ENCODE measurements at regions not wholly inside any gene's neighbourhood (a gene's known extent, or its start where the extent isn't known, plus 50 kb on each side); places are given as distances from the start of the nearest gene placed in this dataset.
"Not testable (repeated sequence)": the region's sequence is repeated elsewhere in the genome, so short reads cannot be mapped to it uniquely, and the experiment has no call there.

DNA sequence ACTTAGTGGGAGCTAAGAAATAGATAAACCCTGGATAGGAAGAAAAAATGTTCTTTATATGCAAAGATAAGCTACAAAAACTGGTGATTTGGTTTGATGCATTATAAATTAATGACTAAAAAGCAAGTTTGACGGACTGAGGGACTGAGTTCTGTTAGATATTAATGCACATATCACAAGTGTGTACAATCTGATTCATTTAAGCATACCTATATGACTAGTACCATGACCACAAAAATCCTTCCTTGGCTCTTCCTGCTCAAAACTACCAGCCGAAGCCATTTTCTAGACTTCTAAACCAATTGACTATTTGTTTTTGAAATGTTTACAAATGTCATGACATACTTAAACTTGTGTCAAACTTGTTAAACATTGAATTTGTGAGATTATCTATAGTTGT lies 374.5 kb upstream of the MON1B start:
- DNase-seq (ENCODE audit: low spot score): no peak

DNA sequence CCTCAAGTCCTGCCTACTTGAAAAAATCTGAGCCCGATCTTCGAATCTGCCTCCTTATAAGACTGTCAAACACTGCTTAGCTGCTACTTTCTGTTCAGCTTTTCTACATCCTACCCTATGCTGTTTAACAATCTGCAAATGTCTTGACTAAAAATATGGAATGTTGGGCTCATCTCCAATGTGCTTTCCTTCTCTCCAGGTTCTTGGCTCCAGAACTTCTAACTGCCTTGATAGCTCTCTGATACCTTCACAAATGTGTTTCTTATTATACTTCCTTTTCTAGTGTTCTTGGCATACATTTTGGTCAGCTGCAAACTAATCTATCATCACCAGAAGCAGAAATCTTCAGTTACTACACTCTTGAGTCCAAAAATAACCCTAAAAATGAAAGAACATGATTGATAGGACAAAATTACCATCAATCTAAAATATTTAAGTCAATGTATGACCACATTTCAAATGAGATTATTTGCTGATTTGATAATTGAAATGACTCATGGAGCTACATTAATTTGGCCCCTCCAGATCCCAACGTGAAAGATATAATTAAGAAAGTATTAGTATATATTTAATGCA lies 372.3 kb upstream of the MON1B start:
- DNase-seq (ENCODE audit: low spot score): no peak

DNA sequence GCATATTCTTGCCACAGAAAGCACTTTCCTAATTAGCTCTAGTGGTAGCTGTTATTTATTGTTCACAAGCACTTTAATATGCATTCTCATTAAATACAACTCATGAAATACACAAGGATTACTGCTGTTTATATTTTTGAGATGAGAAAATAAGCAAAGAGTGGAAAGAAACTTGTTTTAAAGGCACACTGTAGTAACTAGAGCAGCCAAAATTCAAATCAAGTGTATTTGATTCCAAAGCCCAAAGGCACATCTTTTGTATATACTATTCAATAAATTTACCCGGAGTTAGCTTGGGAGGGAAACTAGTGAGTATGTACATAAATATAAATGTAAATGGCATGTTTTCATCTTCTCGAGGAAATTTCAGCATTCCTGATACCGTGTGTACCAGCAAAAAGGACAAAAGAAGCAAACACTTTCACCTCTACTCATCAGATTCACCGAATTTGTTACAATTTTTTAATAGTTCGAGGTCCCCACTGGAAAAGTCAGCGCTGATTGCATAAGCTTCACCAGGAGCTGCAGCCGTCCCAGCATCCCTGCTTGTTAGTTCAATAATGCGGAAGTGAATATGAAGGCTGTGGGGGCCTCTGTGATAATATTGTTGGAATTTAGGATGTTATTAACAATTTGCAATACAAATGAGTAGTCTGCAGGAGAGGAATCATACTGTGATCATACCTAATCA lies 371.6 kb upstream of the MON1B start:
- no peak for DNase-seq (ENCODE audit: low spot score)

DNA sequence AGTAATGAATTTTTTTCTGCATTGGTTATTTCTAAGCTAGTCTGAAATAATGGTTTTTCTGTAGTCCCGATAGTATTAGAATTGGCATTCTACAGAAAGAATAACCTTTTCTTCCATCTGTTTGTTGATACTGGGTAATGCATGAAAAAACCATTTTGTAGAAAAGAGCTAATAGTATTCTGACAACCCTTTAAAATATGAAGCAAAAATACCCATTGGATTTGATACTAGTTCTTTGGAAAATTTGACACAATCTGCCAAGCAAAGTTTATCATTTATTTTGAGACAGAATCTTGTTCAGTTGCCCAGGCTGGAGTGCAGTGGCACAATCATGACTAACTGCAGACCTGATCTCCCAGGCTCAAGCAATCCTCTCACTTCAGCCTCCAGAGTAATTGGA lies 366.8 kb upstream of the MON1B start:
- no peak for DNase-seq (ENCODE audit: low spot score)

DNA sequence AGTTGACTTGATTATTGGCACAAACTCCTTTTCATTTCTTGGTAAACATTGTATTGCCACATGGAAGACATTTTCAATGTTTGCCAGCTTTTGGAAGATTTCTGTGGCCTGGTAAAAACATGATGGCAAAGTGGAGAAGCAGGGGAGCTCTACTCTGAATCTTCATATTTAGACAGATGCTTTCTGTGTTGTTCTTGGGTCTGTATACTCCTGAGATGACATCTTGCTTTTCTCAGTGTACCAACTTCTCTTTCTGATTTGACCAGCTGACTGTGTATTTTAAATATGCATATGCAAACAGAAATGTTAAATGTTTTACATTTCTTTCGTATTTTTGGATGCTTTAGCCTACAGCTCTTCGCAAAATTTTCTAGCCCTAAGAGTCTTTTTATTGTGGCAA lies 366.2 kb upstream of the MON1B start:
- no peak for DNase-seq (ENCODE audit: low spot score)

DNA sequence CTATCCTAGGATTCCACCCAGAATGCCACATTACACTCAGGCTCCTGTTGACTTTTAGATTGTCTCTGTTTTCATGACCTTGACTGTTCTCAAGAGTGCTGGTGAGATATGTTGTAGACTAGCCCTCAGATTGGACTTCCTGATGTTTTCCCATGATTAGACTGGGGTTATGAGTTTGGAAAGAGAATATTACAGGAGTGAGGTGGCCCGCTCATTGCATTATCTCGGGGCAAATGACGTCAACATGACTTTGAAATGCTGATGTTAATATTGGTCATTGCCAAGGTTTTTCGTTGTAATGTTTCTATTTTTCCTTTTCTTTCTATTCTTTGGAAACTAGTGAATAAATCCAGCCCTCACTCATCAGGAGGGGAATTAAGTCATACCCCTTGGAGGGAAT lies 355.7 kb upstream of the MON1B start:
- DNase-seq (ENCODE audit: low spot score): no peak

DNA sequence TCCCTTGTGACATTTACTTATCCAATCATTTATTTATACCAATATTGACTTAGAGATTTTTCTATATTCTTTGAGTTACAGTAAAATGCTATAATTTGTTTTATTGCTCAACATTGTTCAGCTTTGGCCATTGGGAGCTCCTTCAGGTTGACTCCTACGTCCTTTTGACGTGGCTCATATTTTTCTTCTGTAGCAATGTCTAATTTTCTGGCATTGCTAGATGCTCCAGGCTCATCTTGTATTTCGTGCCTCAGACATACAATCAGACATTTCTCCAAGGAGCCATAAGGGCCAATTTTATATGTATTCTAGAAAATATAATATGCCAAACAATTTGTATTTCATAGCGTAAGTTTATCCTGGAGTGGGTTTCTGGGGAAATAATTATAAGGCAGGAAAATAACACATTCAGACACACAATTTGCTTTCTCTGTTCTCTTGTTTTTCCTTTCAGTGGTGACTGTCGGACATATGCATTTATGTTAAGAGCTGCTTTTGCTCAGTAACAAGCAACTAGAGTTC lies 355.1 kb upstream of the MON1B start:
- no peak for DNase-seq (ENCODE audit: low spot score)

DNA sequence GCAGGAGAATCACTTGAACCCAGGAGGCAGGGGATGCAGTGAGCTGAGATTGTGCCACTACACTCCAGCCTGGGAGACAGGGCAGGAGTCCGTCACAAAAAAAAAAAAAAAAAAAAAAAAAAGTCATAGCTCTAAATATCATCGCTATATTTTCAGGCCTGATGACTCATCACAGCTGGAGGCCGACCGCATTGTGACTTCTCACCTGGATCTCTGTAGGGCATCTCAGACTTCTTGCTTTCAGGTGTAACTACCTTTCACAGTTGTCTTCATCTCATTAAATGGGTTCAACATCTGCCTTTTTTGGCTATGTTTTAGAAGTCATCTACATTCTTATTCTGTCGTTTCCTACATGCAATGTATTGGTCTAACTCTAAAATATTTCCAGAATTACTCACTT lies 353.1 kb upstream of the MON1B start:
- DNase-seq (ENCODE audit: low spot score): no peak

DNA sequence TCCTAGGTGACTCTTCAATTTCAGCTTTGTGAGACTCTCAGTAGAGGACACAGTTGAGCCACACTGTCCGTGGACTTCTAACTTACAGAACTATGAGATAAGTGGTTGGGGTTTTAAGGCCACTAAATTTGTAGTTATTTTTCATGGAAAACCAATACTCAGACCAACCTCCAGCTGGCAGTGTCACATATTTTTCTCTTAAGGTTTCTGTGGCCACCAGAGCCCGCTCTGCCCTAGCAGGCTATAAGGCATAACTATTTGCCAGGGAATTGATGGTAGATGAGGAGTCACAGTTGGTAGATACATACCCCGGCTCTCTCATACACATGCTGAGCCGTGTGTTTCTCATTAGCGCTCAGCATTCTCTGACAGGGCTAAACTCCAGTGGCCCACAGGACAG lies 336.8 kb upstream of the MON1B start:
- DNase-seq (ENCODE audit: low spot score): no peak

DNA sequence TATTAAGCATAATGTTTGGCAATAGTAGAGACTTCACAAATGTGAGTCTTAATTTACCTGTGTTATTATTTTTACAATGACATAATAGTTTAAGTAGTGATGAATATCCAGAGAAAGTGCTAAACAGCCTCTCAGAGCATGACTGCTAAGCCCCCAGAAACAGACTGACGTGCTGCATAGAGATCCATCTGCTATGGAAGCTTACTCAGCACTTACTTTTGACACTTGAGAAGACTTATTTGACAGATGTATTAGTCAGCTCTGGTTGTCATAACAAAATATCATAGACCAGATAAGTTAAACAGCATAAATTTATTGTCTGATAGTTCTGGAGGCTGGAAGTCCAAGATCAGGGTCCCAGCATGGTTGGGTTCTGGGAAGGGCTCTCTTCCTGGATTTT lies 334.9 kb upstream of the MON1B start:
- DNase-seq (ENCODE audit: low spot score): no peak

DNA sequence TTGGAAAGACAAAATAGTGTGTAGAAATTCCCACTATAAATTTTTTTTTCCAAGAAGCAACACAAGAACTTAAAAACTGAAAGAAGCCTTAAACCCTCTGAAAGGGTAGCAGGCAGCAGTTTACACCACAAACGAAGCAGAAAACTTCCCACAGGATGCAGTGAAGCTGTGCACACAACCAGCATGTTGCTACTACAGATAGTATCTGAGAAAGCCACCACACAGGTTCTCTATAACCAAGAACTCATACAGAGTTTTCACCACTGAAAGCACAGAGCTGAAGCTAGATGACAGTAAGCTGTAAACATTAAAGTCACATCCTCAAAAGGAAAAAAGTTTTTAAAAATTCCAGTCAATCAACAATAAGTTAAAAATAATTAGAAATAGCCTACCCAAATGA lies 333.6 kb upstream of the MON1B start:
- DNase-seq (ENCODE audit: low spot score): no peak

DNA sequence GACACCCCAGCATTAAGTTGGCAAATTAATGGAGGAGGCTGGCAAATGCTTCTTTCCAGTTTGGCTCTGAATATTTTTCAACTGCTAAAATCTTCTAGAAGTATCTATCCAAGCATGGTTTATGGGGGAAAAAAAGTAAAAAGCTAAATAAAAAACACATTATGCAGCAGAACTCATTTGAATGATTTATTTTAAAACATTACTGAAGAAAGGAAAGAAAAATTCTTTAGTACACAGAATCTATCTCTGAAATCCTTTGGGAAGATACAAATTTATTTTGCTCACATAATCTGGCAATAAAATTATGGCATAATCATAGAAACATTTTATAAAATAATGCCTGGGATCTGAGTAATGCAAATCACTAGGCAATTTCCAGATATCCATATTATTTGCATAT lies 328.1 kb upstream of the MON1B start:
- DNase-seq (ENCODE audit: low spot score): no peak

DNA sequence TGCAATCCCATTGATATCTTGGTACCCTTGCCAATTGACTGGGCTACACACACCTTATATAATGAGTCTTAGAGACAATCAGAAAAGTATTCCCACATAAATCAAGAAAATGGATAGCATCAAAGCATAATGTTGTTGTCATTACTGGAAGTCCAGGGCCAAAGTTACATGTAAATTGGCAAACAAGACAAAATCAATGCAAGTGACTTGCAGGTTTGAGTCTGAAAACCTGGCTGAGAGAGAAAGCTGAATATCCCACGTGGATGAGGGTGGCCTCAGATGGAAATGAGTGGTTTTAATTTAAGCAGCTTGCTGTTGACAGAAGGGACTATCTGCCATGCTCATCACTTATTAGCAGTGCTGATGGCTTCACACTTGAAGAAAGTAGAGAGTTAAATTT lies 324.0 kb upstream of the MON1B start:
- DNase-seq (ENCODE audit: low spot score): no peak

DNA sequence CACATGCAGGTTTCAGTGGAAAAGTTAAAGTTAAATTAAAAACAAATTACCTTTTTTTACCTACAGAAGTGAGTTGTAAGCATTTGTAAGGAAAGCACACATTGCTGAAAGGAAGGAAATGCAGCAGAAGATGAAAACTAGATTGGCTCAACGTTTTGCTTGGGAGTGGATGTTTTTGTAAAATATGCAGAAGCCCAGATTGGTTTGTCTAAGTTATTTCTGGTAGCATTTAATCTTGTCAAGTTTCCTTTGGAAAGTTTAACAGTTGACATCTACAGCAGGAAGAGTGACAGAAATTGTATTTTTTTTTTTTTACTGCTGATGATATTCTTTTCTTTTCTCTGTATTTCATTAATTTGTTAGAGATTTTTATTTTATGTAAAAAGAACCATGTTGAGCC lies 315.1 kb upstream of the MON1B start:
- no peak for DNase-seq (ENCODE audit: low spot score)

DNA sequence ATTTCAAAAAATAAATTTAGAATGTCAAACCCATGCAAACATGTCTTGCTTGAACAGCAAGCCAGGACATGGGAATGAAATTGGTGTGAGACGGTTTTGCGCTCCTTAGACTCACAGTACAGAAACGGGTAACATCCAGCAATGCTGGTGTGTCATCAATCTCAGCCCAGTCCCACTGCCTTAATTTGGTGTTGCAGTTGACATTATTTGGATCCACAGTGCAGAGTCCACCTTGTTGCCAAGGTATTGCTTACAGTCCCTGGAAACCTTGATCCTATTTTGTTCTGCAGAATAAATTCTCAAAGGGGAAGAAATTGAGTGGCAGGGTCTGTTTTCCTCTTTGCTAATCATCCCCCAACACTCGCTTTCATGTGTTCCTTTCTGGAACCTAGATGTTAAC lies 311.6 kb upstream of the MON1B start:
- no peak for DNase-seq (ENCODE audit: low spot score)

DNA sequence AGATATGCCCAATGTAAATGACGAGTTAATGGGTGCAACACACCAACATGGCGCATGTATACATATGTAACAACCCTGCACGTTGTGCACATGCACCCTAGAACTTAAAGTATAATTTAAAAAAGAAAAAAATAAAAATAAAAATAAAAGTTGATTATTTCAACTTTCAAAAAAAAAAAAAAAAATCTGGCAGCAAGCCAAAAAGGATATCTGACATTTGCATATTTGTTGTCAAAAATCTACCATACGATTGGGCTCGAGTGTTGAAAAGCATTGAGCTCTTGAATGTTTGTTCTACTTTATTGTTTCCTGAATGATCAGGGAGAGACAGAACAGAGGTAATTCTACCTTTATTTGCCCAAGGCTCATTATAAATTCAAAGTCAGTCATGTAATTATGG lies 310.5 kb upstream of the MON1B start:
- DNase-seq (ENCODE audit: low spot score): not testable (repeated sequence)

DNA sequence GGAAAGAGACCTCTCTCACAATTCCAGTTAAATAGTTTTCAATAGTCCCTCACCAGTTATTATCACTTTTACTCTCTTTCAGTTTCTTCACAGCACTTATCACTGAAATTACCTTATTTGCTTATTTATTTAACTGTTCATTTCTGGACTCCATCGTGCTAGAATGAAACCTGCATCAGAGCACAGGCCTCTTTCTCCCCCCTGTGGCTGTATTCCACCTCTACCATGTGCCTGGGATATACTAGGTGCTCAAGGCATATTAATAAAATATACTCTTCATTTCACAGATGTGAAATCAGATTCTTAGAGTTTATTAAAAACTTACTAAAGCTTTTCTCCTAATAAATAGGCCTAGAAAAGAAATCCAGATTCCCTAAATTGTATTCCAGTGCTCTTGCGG lies 308.9 kb upstream of the MON1B start:
- DNase-seq (ENCODE audit: low spot score): no peak

DNA sequence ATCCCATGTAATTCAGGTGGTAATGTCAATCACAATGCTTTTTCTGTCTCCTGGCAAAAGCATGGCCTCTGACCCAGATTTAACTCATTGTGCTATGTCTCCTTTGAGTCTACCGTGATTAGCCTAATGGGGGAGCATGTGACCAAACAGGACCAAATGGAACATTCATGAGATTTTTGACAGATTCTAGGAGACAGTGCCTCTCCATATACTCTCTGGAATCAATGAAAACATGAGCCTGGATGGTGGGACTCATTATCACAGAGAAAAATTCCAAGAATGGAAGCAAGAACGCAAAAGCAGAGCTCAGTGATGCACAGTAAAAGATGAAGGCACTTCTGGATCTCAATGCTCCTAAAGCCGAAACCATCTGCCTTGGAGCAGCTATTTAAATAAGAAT lies 307.9 kb upstream of the MON1B start:
- no peak for DNase-seq (ENCODE audit: low spot score)

DNA sequence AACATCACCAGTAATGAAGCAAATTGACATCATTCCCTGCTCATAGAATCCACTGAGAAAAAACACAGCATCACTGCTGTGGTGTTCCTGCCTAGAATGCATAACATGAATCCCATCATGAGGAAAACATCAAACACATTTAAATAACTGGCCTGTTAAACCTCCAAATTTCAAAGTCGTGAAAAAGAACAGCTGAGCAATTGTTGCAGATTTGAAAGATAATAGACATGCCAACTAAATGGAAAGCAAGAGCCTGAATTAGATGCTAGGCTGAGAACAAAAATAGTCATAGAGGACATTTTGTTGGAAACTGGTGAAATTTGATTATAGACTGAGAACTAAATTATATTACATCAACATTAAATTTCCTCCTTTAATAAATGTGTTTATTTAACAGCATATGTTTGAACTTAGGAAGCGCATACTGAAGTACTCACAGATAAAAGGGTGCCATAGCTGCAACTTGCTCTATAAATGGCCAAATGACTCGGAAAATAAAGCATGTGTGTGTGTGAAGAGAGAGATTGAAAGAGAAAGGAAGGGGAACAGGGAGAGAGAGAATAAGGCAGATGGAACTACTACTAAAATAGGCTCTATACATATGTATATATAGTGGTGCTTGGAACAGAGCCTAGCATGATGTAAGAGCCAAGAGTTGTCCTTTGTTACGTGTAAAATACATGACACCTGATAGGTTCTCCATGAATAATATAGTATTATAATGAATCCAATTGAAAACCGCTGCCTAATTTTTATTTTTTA lies 305.0 kb upstream of the MON1B start:
- no peak for DNase-seq (ENCODE audit: low spot score)

DNA sequence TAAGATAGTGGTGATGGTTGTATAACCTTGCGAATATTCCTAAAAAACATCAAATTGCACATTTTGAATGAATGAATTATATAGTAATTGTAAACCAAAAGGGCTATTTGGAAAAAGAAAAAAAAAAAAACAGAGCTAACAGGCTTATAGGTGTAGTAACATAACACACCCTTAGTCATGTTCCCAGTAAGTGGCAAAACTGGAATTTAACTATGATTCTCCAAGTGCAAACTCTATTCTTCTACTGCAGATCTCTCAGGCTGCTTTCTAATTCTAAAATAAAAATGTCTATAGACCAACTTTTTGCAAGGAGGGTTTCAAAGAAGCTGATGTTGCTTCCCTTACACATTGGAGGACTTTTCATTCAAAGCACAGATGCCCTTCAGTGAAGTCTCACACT lies 293.2 kb upstream of the MON1B start:
- no peak for DNase-seq (ENCODE audit: low spot score)

DNA sequence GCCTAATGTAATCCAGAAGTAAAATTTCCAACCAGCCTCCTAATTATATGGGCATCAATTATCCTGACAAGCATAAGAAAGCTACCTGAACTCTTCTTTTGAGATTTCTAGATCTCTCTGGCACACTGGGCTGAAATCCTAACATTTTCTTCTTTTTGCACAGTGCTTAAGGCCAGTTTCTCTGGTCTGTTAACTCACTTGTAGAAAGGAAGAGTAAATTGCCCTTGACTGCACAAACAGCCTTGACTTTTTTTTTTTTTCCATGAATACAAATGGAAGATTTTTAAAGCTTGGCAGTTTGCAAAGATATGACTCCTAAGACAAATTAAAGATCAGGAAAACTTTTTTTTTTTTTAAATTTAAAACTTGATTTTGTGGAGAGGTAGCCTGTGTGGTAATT lies 291.2 kb upstream of the MON1B start:
- no peak for DNase-seq (ENCODE audit: low spot score)

DNA sequence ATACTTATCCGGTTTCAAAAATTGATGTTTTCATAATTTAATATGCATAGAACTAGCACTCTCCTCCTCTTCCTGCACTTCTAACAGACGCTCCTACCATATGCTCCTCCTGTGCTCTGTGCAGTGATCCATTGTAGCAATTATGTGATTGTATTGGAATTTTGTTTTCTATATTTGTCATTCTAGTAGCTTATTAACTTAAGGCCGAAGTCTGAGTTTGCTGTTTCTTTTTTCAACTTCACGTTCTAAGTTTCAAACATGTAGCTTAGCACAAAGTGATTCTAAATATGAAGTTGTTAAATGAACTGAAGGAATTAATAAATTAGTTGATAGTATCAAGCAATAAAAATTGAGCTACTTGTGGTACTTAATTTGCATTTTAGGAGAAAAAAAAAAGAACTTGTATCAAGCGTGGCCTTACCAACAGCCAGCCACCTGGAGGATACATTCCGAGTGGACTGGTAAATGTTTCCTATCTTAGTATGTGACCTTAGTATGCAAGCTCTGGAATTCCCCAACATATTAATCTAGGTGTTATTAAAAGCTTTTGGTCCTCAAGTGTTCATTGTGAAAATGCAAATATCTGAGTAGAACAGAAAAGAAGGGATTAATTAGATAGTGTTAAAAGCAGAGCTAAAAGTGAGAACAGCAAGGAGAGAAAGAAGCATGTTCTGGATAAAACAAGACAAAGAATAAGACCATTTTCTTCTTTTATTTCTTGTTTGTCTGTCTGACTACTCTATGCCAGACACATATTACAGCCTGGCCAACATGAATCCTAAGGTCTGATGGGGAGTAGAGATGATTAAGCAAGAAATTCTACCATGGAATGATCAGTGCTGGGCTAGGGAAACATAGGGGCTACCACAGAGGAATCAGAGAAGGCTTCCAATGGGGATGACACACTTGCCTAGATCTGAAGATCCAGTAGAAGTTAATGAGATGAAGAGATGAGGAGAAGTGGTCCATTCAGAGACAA lies 290.4 kb upstream of the MON1B start:
- no peak for DNase-seq (ENCODE audit: low spot score)
